Smooth muscle cell (in vitro differentiated cells): ENCODE measurements at regions not wholly inside any gene's neighbourhood (a gene's known extent, or its start where the extent isn't known, plus 50 kb on each side); places are given as distances from the start of the nearest gene placed in this dataset.

Source experiments
- DNase-seq: peaks from one replicate; lab custom pipeline; 2025; ENCODE audit not compliant: unreplicated experiment; lab: John Stamatoyannopoulos, UW
- H2AFZ ChIP-seq: fragments of 200-600 bp; sonication (generic); 2 replicates; pipeline ENCODE4 v1.6.0; 2016; ENCODE audit warnings: antibody characterized with exemption, low read depth, mild to moderate bottlenecking
- H3F3A ChIP-seq: fragments of 200-600 bp; sonication (generic); 2 replicates; pipeline ENCODE4 v1.6.0; 2017; ENCODE audit warnings: antibody characterized with exemption, low read depth
- H3K27ac ChIP-seq: fragments of 200-600 bp; sonication (generic); 2 replicates; pipeline ENCODE4 v1.5.1; 2016; ENCODE audit warnings: low read depth, mild to moderate bottlenecking
- H3K27me3 ChIP-seq: fragments of 200-600 bp; sonication (generic); 2 replicates; pipeline ENCODE4 v1.6.1; 2016; ENCODE audit warnings: low read depth, mild to moderate bottlenecking
- H3K36me3 ChIP-seq: fragments of 200-600 bp; sonication (generic); 2 replicates; pipeline ENCODE4 v1.5.1; 2016; ENCODE audit warnings: low read depth
- H3K4me1 ChIP-seq: fragments of 200-600 bp; sonication (generic); 2 replicates; pipeline ENCODE4 v1.5.1; 2016; ENCODE audit warnings: low read depth
- H3K4me2 ChIP-seq: fragments of 200-600 bp; sonication (generic); 2 replicates; pipeline ENCODE4 v1.6.0; 2016; ENCODE audit warnings: mild to moderate bottlenecking
- H3K4me3 ChIP-seq: fragments of 200-600 bp; sonication (generic); 2 replicates; pipeline ENCODE4 v1.5.1; 2016; ENCODE audit warnings: mild to moderate bottlenecking
- H3K79me2 ChIP-seq: fragments of 200-600 bp; sonication (generic); 2 replicates; pipeline ENCODE4 v1.6.0; 2016; ENCODE audit warnings: low read depth, mild to moderate bottlenecking
- H3K9ac ChIP-seq: fragments of 200-600 bp; sonication (generic); 2 replicates; pipeline ENCODE4 v1.6.0; 2016; ENCODE audit warnings: low read depth
- H3K9me3 ChIP-seq: fragments of 200-600 bp; sonication (generic); replicated peaks from 2 replicates; pipeline ENCODE4 v1.5.1; 2016; ENCODE audit warnings: low read depth
- H4K20me1 ChIP-seq: fragments of 200-600 bp; sonication (generic); 2 replicates; pipeline ENCODE4 v1.6.0; 2016; ENCODE audit warnings: low read depth
- WGBS: methylation state at CpG from one replicate; pipeline ENCODE4 v1.1.7; 2016; ENCODE audit warnings: low lambda C conversion rate; 5-methylcytosine and 5-hydroxymethylcytosine counted together
- TF ChIP-seq, protein P1 (sequence below): fragments of 200-600 bp; sonication (generic); IDR thresholded peaks from 2 replicates; pipeline ENCODE4 v1.5.1; 2017; ENCODE audit warnings: borderline replicate concordance, mild to moderate bottlenecking, antibody characterized with exemption; ENCODE audit not compliant: insufficient read depth, poor library complexity, severe bottlenecking

- TF ChIP-seq, protein P1, sequence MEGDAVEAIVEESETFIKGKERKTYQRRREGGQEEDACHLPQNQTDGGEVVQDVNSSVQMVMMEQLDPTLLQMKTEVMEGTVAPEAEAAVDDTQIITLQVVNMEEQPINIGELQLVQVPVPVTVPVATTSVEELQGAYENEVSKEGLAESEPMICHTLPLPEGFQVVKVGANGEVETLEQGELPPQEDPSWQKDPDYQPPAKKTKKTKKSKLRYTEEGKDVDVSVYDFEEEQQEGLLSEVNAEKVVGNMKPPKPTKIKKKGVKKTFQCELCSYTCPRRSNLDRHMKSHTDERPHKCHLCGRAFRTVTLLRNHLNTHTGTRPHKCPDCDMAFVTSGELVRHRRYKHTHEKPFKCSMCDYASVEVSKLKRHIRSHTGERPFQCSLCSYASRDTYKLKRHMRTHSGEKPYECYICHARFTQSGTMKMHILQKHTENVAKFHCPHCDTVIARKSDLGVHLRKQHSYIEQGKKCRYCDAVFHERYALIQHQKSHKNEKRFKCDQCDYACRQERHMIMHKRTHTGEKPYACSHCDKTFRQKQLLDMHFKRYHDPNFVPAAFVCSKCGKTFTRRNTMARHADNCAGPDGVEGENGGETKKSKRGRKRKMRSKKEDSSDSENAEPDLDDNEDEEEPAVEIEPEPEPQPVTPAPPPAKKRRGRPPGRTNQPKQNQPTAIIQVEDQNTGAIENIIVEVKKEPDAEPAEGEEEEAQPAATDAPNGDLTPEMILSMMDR = no peak
- H3F3A ChIP-seq = no peaks in the 10 kb centered on the region
- H4K20me1 ChIP-seq = no peaks in the 10 kb centered on the region
- no peaks in the 10 kb centered on the region for H3K27me3 ChIP-seq
- H3K79me2 ChIP-seq = no peaks in the 10 kb centered on the region
- no peak overlapping the region for H3K27ac ChIP-seq
- no peak overlapping the region for H3K4me3 ChIP-seq
- 69% methylated on average over 7 of the region's 7 CpGs for WGBS
- H2AFZ ChIP-seq = no peak overlapping the region
- no peaks in the 10 kb centered on the region for H3K9me3 ChIP-seq
- no peak overlapping the region for H3K4me2 ChIP-seq
- H3K9ac ChIP-seq = no peak overlapping the region
- no peaks in the 10 kb centered on the region for H3K4me1 ChIP-seq
- DNase-seq = no peak
- no peaks in the 10 kb centered on the region for H3K36me3 ChIP-seq
Measured at GRCh38 chr11:7858006-7858405, 61.3 kb upstream of the OR5P2 start.

DNA sequence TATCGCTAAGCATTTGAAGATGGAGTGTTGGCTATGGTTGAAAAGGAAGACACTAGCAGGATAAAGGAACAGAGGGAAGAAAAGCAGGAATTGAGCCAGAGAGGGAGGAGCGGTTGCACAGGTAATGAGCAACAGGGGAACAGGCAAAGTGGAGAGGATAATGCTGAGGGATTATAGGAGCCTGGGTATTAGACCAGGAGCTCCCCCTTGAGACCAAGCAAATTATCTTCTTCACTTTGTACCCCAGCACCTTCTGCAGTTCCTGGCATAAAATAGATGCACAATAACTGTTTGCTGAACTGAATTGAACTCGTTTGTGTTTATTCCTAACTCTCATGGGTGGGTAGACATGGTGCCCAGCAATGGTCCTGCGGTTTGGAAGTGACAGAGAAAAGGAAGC is 54.6 kb upstream of the OR5P2 start:
- Histone ChIP-seq H4K20me1 (no peaks in the 10 kb centered on the region), H3K9ac (no peak overlapping the region), H3K4me2 (no peak overlapping the region), H3K4me3 (no peak overlapping the region), H3K9me3 (no peaks in the 10 kb centered on the region), H2AFZ (no peak overlapping the region), H3K27me3 (no peaks in the 10 kb centered on the region), H3K36me3 (no peaks in the 10 kb centered on the region), H3F3A (no peaks in the 10 kb centered on the region), H3K79me2 (no peaks in the 10 kb centered on the region), H3K4me1 (no peaks in the 10 kb centered on the region), H3K27ac (no peak overlapping the region)
- WGBS = 90% methylated on average over 4 of the region's 4 CpGs
- DNase-seq = no peak
- TF ChIP-seq, protein P1 = no peak

GRCh38 chr11:7849018-7849417 is 52.3 kb upstream of the OR5P2 start:
- H3K79me2 ChIP-seq = no peaks in the 10 kb centered on the region
- no peaks in the 10 kb centered on the region for H3K36me3 ChIP-seq
- H3K9me3 ChIP-seq = no peaks in the 10 kb centered on the region
- no peaks in the 10 kb centered on the region for H3K4me1 ChIP-seq
- H3K4me2 ChIP-seq = no peak overlapping the region
- no peak overlapping the region for H3K4me3 ChIP-seq
- TF ChIP-seq, protein P1 = no peak
- H3K27ac ChIP-seq = no peak overlapping the region
- H3K9ac ChIP-seq = no peak overlapping the region
- no peaks in the 10 kb centered on the region for H3K27me3 ChIP-seq
- H2AFZ ChIP-seq = no peak overlapping the region
- H3F3A ChIP-seq = no peaks in the 10 kb centered on the region
- 76% methylated on average over 10 of the region's 10 CpGs for WGBS
- H4K20me1 ChIP-seq = no peaks in the 10 kb centered on the region
- DNase-seq = no peak
